ENCODE measurements at regions not wholly inside any gene's neighbourhood (a gene's known extent, or its start where the extent isn't known, plus 50 kb on each side); places are given as distances from the start of the nearest gene placed in this dataset.

DNA sequence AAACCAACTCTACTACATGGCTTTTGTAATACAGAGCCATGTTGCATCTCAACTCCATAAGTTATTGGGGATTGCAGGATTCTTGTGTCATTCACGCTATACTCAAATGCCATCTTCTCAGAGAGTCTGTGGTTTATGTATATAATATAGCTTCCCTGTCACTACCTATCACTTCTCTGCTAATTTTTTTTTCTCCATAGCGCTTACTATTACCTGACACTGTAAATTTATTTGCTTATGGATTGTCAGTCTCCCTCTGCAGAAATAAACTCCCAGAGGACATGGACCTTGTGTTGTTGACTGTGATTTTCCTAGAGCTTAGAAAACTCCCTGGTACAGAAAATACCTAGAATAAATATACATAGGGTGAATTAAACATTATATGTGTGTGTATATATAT is 990.5 kb downstream of the TBL1XR1 start:
- TF ChIP-seq POLR2A (IDR thresholded peaks at IDR 0.05) = no peak
- TF ChIP-seq, protein P1, sequence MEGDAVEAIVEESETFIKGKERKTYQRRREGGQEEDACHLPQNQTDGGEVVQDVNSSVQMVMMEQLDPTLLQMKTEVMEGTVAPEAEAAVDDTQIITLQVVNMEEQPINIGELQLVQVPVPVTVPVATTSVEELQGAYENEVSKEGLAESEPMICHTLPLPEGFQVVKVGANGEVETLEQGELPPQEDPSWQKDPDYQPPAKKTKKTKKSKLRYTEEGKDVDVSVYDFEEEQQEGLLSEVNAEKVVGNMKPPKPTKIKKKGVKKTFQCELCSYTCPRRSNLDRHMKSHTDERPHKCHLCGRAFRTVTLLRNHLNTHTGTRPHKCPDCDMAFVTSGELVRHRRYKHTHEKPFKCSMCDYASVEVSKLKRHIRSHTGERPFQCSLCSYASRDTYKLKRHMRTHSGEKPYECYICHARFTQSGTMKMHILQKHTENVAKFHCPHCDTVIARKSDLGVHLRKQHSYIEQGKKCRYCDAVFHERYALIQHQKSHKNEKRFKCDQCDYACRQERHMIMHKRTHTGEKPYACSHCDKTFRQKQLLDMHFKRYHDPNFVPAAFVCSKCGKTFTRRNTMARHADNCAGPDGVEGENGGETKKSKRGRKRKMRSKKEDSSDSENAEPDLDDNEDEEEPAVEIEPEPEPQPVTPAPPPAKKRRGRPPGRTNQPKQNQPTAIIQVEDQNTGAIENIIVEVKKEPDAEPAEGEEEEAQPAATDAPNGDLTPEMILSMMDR (IDR thresholded peaks at IDR 0.05) = no peak
- Histone ChIP-seq H3K27me3 (no peaks in the 10 kb centered on the region), H3K4me1 (replicated peaks in 1 of 2) (no peaks in the 10 kb centered on the region), H3K4me3 (no peak overlapping the region), H3K36me3 (replicated peaks in 1 of 2) (no peaks in the 10 kb centered on the region), H3K9me3 (replicated peaks in 1 of 3) (no peaks in the 10 kb centered on the region), H3K27ac (no peak overlapping the region)
- no peak for DNase-seq
- intact Hi-C loops (cut with DNase I) = no loop called here
- WGBS, 4 donors = 86 to 96% (median 96%) methylated on average over 2 of the region's 2 CpGs

DNA sequence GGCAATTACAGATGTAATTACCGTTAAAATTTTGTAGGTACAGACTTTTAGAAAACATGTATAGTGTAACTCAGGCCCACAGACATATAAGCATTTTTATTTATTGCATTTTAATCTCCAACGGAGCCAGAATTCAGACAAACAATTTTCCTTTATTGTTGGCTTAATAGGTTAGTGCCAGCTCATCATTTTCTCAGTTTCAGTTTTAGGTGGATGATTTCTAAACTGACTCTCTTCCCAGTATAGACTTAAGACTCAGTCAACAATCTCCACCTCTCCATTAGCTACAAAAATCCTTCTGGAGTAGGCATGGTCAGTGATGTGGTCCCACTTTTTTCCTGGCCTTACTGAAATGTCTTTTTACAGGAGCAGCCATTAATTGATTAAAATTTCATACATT is 994.6 kb downstream of the TBL1XR1 start:
- TF ChIP-seq POLR2A (IDR thresholded peaks at IDR 0.05) = no peak
- TF ChIP-seq, protein P1 (IDR thresholded peaks at IDR 0.05) = no peak
- no peaks in the 10 kb centered on the region for H3K4me1 ChIP-seq (replicated peaks in 1 of 2)
- H3K9me3 ChIP-seq (replicated peaks in 1 of 3) = no peaks in the 10 kb centered on the region
- no peak for DNase-seq
- no peaks in the 10 kb centered on the region for H3K27me3 ChIP-seq
- 71 to 82% (median 80%) methylated on average over 2 of the region's 2 CpGs for WGBS, 4 donors
- H3K4me3 ChIP-seq = no peak overlapping the region
- H3K27ac ChIP-seq = no peak overlapping the region
- intact Hi-C loops (cut with DNase I) = no loop called here
- H3K36me3 ChIP-seq (replicated peaks in 1 of 2) = no peaks in the 10 kb centered on the region

DNA sequence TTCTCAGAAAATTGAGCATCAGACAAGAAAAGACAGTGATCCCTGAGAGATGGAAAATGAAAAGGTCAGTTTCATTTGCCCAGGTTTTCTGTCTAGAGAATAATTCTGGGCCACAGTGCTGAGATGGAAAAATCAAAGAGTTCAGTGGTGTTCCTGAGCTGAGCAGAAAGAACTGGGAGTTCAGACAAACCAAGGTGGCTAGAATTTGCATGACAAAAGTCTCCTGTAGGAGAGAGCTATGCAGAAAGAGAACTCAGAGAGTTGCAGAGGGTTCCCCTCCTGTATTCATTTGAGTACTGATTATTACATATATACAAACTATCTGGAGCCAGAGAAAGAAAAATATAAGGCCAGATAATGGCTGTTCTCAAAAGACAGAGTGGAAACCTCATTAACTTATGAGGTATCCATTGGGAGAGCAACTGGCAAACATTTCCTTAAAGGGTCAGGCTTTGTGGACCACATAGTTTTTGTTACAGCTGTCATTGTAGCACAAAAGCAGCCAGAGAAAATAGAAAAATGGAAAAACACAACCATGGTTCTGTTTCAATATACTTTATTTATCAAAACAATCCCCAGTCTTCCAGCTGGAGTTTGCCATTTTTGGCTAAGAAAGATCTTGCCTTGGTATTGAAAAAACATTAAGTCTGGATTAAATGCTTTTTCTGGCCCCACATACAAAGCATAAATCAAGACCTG is 1004.1 kb downstream of the TBL1XR1 start:
- intact Hi-C loops (cut with DNase I) = no loop called here
- Histone ChIP-seq H3K9me3 (replicated peaks in 1 of 3) (peaks cover 0 to 4% (median 0%) of the 10 kb centered on the region in 3 donors), H3K36me3 (replicated peaks in 1 of 2) (no peaks in the 10 kb centered on the region), H3K4me1 (replicated peaks in 1 of 2) (no peaks in the 10 kb centered on the region), H3K27ac (no peak overlapping the region), H3K27me3 (no peaks in the 10 kb centered on the region), H3K4me3 (no peak overlapping the region)
- no peak for TF ChIP-seq POLR2A (IDR thresholded peaks at IDR 0.05)
- TF ChIP-seq, protein P1 (IDR thresholded peaks at IDR 0.05) = no peak
- no peak for DNase-seq

DNA sequence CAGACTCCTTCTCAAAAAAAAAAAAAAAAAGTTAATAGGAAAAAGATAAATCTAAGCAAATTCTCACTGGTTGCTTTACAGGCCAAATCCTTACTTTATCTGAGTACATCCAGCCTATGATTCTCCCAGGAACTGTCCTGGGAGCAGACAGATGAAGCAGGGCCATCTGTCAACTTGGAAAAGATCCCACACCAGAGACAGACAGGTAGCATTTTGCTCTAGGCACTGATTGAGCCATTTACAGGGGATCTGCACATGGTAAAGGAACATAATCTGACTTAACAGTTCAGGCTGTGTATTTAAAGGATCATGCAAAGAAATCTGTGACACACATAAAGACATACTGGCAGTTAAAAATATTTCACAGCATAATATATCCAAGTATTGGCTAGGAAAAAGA is 1006.5 kb downstream of the TBL1XR1 start:
- no peak for TF ChIP-seq POLR2A (IDR thresholded peaks at IDR 0.05)
- TF ChIP-seq, protein P1 (IDR thresholded peaks at IDR 0.05) = no peak
- intact Hi-C loops (cut with DNase I) = no loop called here

More for the DNA sequence above, 1006.5 kb downstream of the TBL1XR1 start:
- Histone ChIP-seq H3K4me3 (no peak overlapping the region), H3K36me3 (replicated peaks in 1 of 2) (no peaks in the 10 kb centered on the region), H3K27me3 (no peaks in the 10 kb centered on the region), H3K9me3 (replicated peaks in 1 of 3) (no peaks in the 10 kb centered on the region), H3K4me1 (replicated peaks in 1 of 2) (no peaks in the 10 kb centered on the region), H3K27ac (no peak overlapping the region)
- DNase-seq = no peak
